Colonic mucosa (tissue), 4 donors: ENCODE measurements at regions not wholly inside any gene's neighbourhood (a gene's known extent, or its start where the extent isn't known, plus 50 kb on each side); places are given as distances from the start of the nearest gene placed in this dataset.

Experiments
- DNase-seq: peaks from one replicate; pipeline ENCODE4 v3.0.0-alpha.2; 2020
- H3K27ac ChIP-seq: fragments of 200-600 bp; one replicate; pipeline ENCODE4 v1.8.0; 2021
- H3K27me3 ChIP-seq: fragments of 200-600 bp; one replicate; pipeline ENCODE4 v1.8.0; 2021
- H3K36me3 ChIP-seq: fragments of 200-600 bp; one replicate; pipeline ENCODE4 v1.8.0; 2021
- H3K4me1 ChIP-seq: fragments of 200-600 bp; one replicate; pipeline ENCODE4 v1.8.0; 2021; ENCODE audit warnings: mild to moderate bottlenecking
- H3K4me3 ChIP-seq: fragments of 200-600 bp; one replicate; pipeline ENCODE4 v1.8.0; 2021
- H3K9ac ChIP-seq, 2 donors: one replicate each; pipeline ENCODE4 v1.7.0; 2013; ENCODE audit warnings: control low read depth in 2 of 2, low read depth in 2 of 2, low read length in 2 of 2
- H3K9me3 ChIP-seq: fragments of 200-600 bp; one replicate; pipeline ENCODE4 v1.8.0; 2021
- intact Hi-C: fragments of 100-400 bp; cut with DNase I; formaldehyde crosslinking; loops from one replicate; pipeline ENCODE4 v1.14.1; 2022
- TF ChIP-seq, protein P1 (sequence below): fragments of 200-600 bp; IDR thresholded peaks from one replicate; pipeline ENCODE4 v1.8.0; 2022; ENCODE audit warnings: antibody characterized with exemption, mild to moderate bottlenecking
- donor health status: healthy.
- donor health status: DM: no; HTN: no; CAD: no.
- donor health status: DM: no; HTN: no; CAD: no.

DNA sequence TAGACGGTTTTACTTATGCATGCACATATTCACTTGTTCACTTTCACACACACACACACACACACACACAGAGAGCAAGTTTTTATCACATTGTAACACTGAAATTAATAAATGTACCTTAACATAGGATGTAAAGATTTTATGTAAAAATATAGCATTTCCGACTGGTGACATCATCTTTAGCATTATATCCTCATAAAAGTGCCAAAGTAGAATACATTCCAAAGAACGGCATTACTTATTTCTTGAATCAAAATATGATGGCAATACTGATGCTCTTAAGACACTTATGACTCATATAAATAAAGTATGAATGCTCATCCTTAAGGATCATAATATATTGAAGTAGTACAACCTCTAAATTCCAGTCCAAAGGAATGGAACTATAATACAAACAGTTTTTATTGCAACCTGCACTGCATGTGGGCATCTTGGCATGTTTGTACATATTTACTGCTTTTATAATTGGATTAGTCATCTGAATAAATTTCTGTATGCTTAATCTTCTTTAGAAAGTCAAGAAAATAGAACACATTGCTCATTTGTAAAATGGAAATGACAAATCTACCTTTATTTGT lies 290.0 kb upstream of the SEMA3A start:
- no peaks in the 10 kb centered on the region for H3K4me1 ChIP-seq
- TF ChIP-seq, protein P1, sequence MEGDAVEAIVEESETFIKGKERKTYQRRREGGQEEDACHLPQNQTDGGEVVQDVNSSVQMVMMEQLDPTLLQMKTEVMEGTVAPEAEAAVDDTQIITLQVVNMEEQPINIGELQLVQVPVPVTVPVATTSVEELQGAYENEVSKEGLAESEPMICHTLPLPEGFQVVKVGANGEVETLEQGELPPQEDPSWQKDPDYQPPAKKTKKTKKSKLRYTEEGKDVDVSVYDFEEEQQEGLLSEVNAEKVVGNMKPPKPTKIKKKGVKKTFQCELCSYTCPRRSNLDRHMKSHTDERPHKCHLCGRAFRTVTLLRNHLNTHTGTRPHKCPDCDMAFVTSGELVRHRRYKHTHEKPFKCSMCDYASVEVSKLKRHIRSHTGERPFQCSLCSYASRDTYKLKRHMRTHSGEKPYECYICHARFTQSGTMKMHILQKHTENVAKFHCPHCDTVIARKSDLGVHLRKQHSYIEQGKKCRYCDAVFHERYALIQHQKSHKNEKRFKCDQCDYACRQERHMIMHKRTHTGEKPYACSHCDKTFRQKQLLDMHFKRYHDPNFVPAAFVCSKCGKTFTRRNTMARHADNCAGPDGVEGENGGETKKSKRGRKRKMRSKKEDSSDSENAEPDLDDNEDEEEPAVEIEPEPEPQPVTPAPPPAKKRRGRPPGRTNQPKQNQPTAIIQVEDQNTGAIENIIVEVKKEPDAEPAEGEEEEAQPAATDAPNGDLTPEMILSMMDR: no peak
- intact Hi-C loops: no loop called here
- H3K27ac ChIP-seq: no peak overlapping the region
- no peaks in the 10 kb centered on the region for H3K9me3 ChIP-seq
- H3K4me3 ChIP-seq: no peak overlapping the region
- no peaks in the 10 kb centered on the region for H3K36me3 ChIP-seq
- no peak overlapping the region for H3K9ac ChIP-seq
- H3K27me3 ChIP-seq: no peaks in the 10 kb centered on the region
- no peak for DNase-seq

DNA sequence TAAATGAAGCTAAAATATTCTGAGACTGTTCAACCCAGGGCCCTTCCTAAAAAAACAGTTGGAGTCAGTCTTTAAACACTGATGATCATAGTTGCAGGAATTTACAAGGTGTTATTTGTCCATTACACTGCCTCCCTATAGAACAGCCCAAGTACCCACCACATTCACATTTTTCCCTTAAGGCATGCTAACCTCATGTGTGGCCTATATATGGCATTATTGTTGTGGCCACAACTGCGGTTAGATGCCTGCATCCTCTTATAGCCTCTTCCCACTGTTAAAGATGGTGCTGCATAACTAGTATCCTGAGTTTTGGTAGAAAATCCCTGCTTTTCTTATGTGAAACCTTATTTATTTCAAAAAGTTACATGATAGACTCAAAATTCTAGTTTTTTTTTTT lies 287.9 kb upstream of the SEMA3A start:
- Histone ChIP-seq H3K9me3 (no peaks in the 10 kb centered on the region), H3K4me1 (no peaks in the 10 kb centered on the region), H3K9ac (no peak overlapping the region), H3K36me3 (no peaks in the 10 kb centered on the region), H3K4me3 (no peak overlapping the region), H3K27me3 (no peaks in the 10 kb centered on the region), H3K27ac (no peak overlapping the region)
- DNase-seq: no peak
- intact Hi-C loops: no loop called here
- TF ChIP-seq, protein P1: no peak

DNA sequence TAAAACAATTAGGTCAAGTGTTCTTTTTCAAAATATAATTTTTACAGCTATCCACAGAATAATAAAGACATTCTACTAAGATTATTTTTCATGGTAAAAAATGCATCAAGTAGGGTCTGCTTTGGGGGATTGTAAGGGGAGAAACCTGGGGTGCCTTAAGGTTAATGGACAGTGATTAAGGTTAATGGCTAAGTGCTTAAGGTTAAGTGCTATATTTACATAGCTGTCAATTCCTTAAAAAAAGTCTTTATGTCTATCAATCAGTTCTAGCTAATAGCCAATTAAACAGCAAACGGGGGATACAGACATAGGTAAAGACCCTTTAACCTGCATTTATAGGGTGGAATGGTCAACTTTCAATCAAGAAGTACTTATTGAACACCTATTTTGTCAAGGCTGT lies 284.5 kb upstream of the SEMA3A start:
- Histone ChIP-seq H3K9ac (no peak overlapping the region), H3K4me1 (no peaks in the 10 kb centered on the region), H3K27me3 (no peaks in the 10 kb centered on the region), H3K27ac (no peak overlapping the region), H3K9me3 (no peaks in the 10 kb centered on the region), H3K36me3 (no peaks in the 10 kb centered on the region), H3K4me3 (no peak overlapping the region)
- intact Hi-C loops: no loop called here
- TF ChIP-seq, protein P1: no peak
- no peak for DNase-seq

DNA sequence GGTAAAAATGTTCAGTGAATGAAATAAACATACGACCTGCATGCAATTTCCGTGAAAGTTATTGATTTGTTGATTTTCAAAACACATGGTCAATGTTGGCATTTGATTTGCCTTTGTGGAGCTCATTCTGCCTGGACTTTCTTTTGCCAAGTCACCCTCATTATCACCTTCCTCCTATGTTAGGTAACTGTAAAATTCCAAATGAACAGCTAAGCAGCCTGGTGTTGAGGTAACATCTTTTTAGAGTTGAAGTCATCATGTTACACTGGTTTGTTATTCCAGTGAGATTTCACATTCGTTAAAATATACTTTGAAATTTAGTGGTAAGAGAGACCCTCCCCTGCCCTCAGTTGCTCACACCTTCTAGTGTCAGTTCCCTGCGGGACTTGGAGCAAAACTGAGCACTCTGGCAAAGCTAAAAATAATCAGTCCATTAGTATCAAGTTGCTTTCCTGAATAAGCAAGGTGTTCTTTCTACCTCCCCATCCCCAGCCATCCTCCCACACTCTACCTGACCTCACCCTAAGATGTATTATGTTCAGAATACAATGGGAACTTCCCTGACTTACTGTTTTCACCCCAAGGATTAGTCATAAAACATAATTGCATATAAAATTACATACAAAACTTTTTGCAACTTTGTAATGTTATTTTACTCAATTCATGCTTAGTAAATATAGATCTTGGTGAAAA lies 283.3 kb upstream of the SEMA3A start:
- TF ChIP-seq, protein P1: no peak

DNA sequence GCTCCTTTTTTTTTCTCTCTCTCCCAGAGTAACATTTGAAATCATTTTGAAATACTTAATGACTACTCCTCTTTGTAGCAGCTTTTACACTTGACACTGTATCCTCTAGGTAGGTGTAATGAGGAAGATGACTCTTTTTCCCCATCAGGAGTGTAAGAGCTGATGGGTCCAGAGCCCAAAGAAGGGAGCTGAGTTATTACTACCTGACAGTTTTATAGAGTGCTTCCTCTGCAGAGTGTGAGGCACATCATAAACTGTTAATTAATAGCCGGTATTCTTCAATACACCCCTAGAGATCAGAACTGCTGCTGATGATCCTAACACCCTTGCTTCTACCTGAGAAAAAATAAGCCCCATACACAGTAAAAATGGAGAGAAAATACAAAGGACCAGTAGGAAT lies 279.8 kb upstream of the SEMA3A start:
- no peak for DNase-seq
- Histone ChIP-seq H3K9ac (no peak overlapping the region), H3K4me3 (no peak overlapping the region), H3K36me3 (no peaks in the 10 kb centered on the region), H3K27me3 (no peaks in the 10 kb centered on the region), H3K27ac (no peak overlapping the region), H3K4me1 (no peaks in the 10 kb centered on the region), H3K9me3 (no peaks in the 10 kb centered on the region)
- intact Hi-C loops: no loop called here
- TF ChIP-seq, protein P1: no peak

More for the DNA sequence above, 283.3 kb upstream of the SEMA3A start:
- intact Hi-C loops: no loop called here
- Histone ChIP-seq H3K36me3 (no peaks in the 10 kb centered on the region), H3K9ac (no peak overlapping the region), H3K27me3 (no peaks in the 10 kb centered on the region), H3K9me3 (no peaks in the 10 kb centered on the region), H3K4me3 (no peak overlapping the region), H3K27ac (no peak overlapping the region), H3K4me1 (no peaks in the 10 kb centered on the region)
- no peak for DNase-seq
